ENCODE measurements at regions not wholly inside any gene's neighbourhood (a gene's known extent, or its start where the extent isn't known, plus 50 kb on each side); places are given as distances from the start of the nearest gene placed in this dataset.

- DNase-seq: no peak
Observed at GRCh38 chr22:27437570-27437969, 364.0 kb downstream of the MN1 start.

GRCh38 chr22:27438271-27438980, 363.1 kb downstream of the MN1 start:
- DNase-seq: peak; percentile 64

- no peak for DNase-seq
Observed at GRCh38 chr22:27439131-27439530, 362.4 kb downstream of the MN1 start.

- no peak for DNase-seq
Observed at GRCh38 chr22:27440304-27440865, 361.2 kb downstream of the MN1 start.

- DNase-seq: no peak
Observed at GRCh38 chr22:27441706-27442475, 359.7 kb downstream of the MN1 start.

GRCh38 chr22:27443306-27443705, 358.2 kb downstream of the MN1 start:
- no peak for DNase-seq

GRCh38 chr22:27445881-27446280, 355.7 kb downstream of the MN1 start:
- no peak for DNase-seq

- DNase-seq: no peak
Observed at GRCh38 chr22:27447289-27447688, 354.3 kb downstream of the MN1 start.

GRCh38 chr22:27450448-27450847, 351.1 kb downstream of the MN1 start:
- DNase-seq: no peak

- DNase-seq: no peak
Observed at GRCh38 chr22:27452245-27452644, 349.3 kb downstream of the MN1 start.

GRCh38 chr22:27452922-27453321, 348.6 kb downstream of the MN1 start:
- no peak for DNase-seq

- DNase-seq: no peak
Observed at GRCh38 chr22:27453725-27454124, 347.8 kb downstream of the MN1 start.

- DNase-seq: no peak
Observed at GRCh38 chr22:27454807-27455450, 346.6 kb downstream of the MN1 start.

- no peak for DNase-seq
Observed at GRCh38 chr22:27455526-27455925, 346.0 kb downstream of the MN1 start.

- DNase-seq: no peak
Observed at GRCh38 chr22:27456696-27457503, 344.7 kb downstream of the MN1 start.

GRCh38 chr22:27459999-27460398, 341.6 kb downstream of the MN1 start:
- DNase-seq: no peak

GRCh38 chr22:27460591-27461347, 340.8 kb downstream of the MN1 start:
- DNase-seq: no peak

GRCh38 chr22:27461470-27461869, 340.1 kb downstream of the MN1 start:
- no peak for DNase-seq

GRCh38 chr22:27462190-27462589, 339.4 kb downstream of the MN1 start:
- no peak for DNase-seq

GRCh38 chr22:27463121-27463660, 338.4 kb downstream of the MN1 start:
- no peak for DNase-seq

- no peak for DNase-seq
Observed at GRCh38 chr22:27466229-27466628, 335.3 kb downstream of the MN1 start.
